Progenitor cell of endocrine pancreas (in vitro differentiated cells): ENCODE measurements at regions not wholly inside any gene's neighbourhood (a gene's known extent, or its start where the extent isn't known, plus 50 kb on each side); places are given as distances from the start of the nearest gene placed in this dataset.
"Not testable (repeated sequence)": the region's sequence is repeated elsewhere in the genome, so short reads cannot be mapped to it uniquely, and the experiment has no call there.

Experiments
- DNase-seq: peaks from one replicate; pipeline ENCODE4 v3.0.0; 2021; ENCODE audit warnings: low spot score; ENCODE audit not compliant: unreplicated experiment
- H3K27ac Mint-ChIP-seq: 2 replicates; pipeline ENCODE4 v1.8.0; 2021; ENCODE audit warnings: mild to moderate bottlenecking, moderate library complexity, mixed read lengths
- H3K27me3 Mint-ChIP-seq: 2 replicates; pipeline ENCODE4 v1.8.0; 2021; ENCODE audit warnings: mixed read lengths
- H3K36me3 Mint-ChIP-seq: 2 replicates; pipeline ENCODE4 v1.8.0; 2022; ENCODE audit warnings: mixed read lengths; ENCODE audit not compliant: insufficient read depth
- H3K4me1 Mint-ChIP-seq: 2 replicates; pipeline ENCODE4 v1.8.0; 2021; ENCODE audit warnings: low read depth, mixed read lengths
- H3K4me3 Mint-ChIP-seq: 2 replicates; pipeline ENCODE4 v1.8.0; 2021; ENCODE audit warnings: low read depth, mild to moderate bottlenecking, moderate library complexity, mixed read lengths
- H3K9me3 Mint-ChIP-seq: 2 replicates; pipeline ENCODE4 v1.8.0; 2021; ENCODE audit warnings: low read depth, mixed read lengths
- CTCF ChIP-seq: fragments of 200-600 bp; sonication (generic); IDR thresholded peaks from one replicate; pipeline ENCODE4 v1.5.0; 2021; ENCODE audit warnings: antibody characterized with exemption, mild to moderate bottlenecking; ENCODE audit not compliant: unreplicated experiment

- no peak for DNase-seq
- H3K27ac Mint-ChIP-seq: no peak overlapping the region
- peaks cover 22% of the 10 kb centered on the region for H3K27me3 Mint-ChIP-seq
- no peak overlapping the region for H3K4me3 Mint-ChIP-seq
- H3K9me3 Mint-ChIP-seq: peaks cover 9% of the 10 kb centered on the region
- no peak for TF ChIP-seq CTCF
- H3K36me3 Mint-ChIP-seq: peaks cover 4% of the 10 kb centered on the region
- H3K4me1 Mint-ChIP-seq: no peaks in the 10 kb centered on the region
Measured at GRCh38 chr5:169519358-169519757, 64.2 kb upstream of the SPDL1 start.

GRCh38 chr5:169518779-169519178 is 64.8 kb upstream of the SPDL1 start:
- H3K4me1 Mint-ChIP-seq, H3K9me3 Mint-ChIP-seq, DNase-seq, H3K36me3 Mint-ChIP-seq, H3K27ac Mint-ChIP-seq, H3K4me3 Mint-ChIP-seq: not testable (repeated sequence)
- peaks cover 22% of the 10 kb centered on the region for H3K27me3 Mint-ChIP-seq

- peaks cover 8% of the 10 kb centered on the region for H3K27me3 Mint-ChIP-seq
- no peak for DNase-seq
- no peak for TF ChIP-seq CTCF
- no peak overlapping the region for H3K4me3 Mint-ChIP-seq
- peaks cover 5% of the 10 kb centered on the region for H3K4me1 Mint-ChIP-seq
- H3K9me3 Mint-ChIP-seq: no peaks in the 10 kb centered on the region
- H3K36me3 Mint-ChIP-seq: no peaks in the 10 kb centered on the region
- H3K27ac Mint-ChIP-seq: no peak overlapping the region
Measured at GRCh38 chr5:169512385-169512784, 71.2 kb upstream of the SPDL1 start.

GRCh38 chr5:169511708-169512107 is 71.9 kb upstream of the SPDL1 start:
- H3K27me3 Mint-ChIP-seq: peaks cover 11% of the 10 kb centered on the region
- H3K36me3 Mint-ChIP-seq: no peaks in the 10 kb centered on the region
- peak; percentile 38 for TF ChIP-seq CTCF
- no peak overlapping the region for H3K27ac Mint-ChIP-seq
- no peak overlapping the region for H3K4me3 Mint-ChIP-seq
- no peaks in the 10 kb centered on the region for H3K9me3 Mint-ChIP-seq
- peaks cover 5% of the 10 kb centered on the region for H3K4me1 Mint-ChIP-seq
- no peak for DNase-seq

GRCh38 chr5:169507051-169507450 is 76.5 kb upstream of the SPDL1 start:
- no peak for TF ChIP-seq CTCF
- Mint-ChIP-seq H3K4me1 (peaks cover 24% of the 10 kb centered on the region), H3K9me3 (no peaks in the 10 kb centered on the region), H3K36me3 (no peaks in the 10 kb centered on the region), H3K4me3 (no peak overlapping the region), H3K27me3 (peaks cover 23% of the 10 kb centered on the region), H3K27ac (no peak overlapping the region)
- no peak for DNase-seq

GRCh38 chr5:169503886-169504285 is 79.7 kb upstream of the SPDL1 start:
- Mint-ChIP-seq H3K4me1 (peaks cover 19% of the 10 kb centered on the region), H3K9me3 (no peaks in the 10 kb centered on the region), H3K4me3 (no peak overlapping the region), H3K27me3 (peaks cover 23% of the 10 kb centered on the region), H3K36me3 (no peaks in the 10 kb centered on the region), H3K27ac (no peak overlapping the region)
- DNase-seq: no peak
- TF ChIP-seq CTCF: no peak
